ENCODE measurements at regions not wholly inside any gene's neighbourhood (a gene's known extent, or its start where the extent isn't known, plus 50 kb on each side); places are given as distances from the start of the nearest gene placed in this dataset.
"Not testable (repeated sequence)": the region's sequence is repeated elsewhere in the genome, so short reads cannot be mapped to it uniquely, and the experiment has no call there.

DNA sequence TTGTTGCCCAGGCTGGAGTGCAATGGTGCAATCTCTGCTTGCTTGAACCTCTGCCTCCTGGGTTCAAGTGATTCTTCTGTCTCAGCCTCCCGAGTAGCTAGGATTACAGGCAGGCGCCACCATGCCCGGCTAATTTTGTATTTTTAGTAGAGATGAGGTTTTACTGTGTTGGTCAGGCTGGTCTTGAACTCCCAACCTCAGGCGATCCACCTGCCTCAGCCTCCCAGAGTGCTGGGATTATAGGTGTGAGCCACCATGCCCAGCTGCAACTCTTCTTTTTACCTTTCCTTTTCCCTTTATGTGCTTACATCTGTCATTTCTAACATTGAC lies 106.5 kb upstream of the TPTE start:
- TF ChIP-seq, protein P1, sequence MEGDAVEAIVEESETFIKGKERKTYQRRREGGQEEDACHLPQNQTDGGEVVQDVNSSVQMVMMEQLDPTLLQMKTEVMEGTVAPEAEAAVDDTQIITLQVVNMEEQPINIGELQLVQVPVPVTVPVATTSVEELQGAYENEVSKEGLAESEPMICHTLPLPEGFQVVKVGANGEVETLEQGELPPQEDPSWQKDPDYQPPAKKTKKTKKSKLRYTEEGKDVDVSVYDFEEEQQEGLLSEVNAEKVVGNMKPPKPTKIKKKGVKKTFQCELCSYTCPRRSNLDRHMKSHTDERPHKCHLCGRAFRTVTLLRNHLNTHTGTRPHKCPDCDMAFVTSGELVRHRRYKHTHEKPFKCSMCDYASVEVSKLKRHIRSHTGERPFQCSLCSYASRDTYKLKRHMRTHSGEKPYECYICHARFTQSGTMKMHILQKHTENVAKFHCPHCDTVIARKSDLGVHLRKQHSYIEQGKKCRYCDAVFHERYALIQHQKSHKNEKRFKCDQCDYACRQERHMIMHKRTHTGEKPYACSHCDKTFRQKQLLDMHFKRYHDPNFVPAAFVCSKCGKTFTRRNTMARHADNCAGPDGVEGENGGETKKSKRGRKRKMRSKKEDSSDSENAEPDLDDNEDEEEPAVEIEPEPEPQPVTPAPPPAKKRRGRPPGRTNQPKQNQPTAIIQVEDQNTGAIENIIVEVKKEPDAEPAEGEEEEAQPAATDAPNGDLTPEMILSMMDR (IDR thresholded peaks at IDR 0.05), result not testable (repeated sequence)
- TF ChIP-seq POLR2AphosphoS5 (IDR thresholded peaks at IDR 0.05; ENCODE audit: low read depth, low read length), result not testable (repeated sequence)
